Astrocyte of the cerebellum (primary cell): ENCODE measurements at regions not wholly inside any gene's neighbourhood (a gene's known extent, or its start where the extent isn't known, plus 50 kb on each side); places are given as distances from the start of the nearest gene placed in this dataset.

Experiments
- DNase-seq: peaks from one replicate; pipeline ENCODE4 v3.0.0-alpha.2; 2011; ENCODE audit warnings: low read depth
- H3K4me3 ChIP-seq: 2 replicates; pipeline ENCODE4 v1.5.1; 2011; ENCODE audit warnings: mild to moderate bottlenecking, low read depth, low read length, moderate library complexity
- in situ Hi-C: cut with HindIII; loops from 2 replicates; pipeline ENCODE4 v1.10.0; 2017; ENCODE audit warnings: low sequenced_read_pairs
- TF ChIP-seq, protein P1 (sequence below): IDR thresholded peaks from 2 replicates; pipeline ENCODE4 v1.5.1; 2012; ENCODE audit warnings: low read length, low read depth, moderate library complexity, mild to moderate bottlenecking; ENCODE audit errors: missing control alignments

DNA sequence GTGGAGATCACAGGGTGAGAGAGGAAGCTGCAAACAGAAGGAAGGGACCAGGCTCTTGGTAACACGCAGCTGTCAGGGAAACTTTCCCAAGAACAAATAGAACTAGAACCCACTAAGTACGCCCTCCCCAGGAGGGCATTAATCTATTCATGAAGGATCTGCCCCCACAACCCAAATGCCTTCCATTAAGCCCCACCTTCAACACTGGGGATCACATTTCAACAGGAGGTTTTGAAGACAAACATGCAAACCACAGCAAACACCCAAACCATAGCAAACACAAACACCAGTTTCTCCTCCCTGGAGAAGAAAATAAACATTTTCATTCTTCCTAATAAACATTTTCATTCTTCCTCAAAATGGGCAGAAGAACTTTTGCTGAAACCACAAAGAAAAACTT lies 329.6 kb downstream of the EFNB2 start:
- in situ Hi-C loops = no loop called here
- TF ChIP-seq, protein P1, sequence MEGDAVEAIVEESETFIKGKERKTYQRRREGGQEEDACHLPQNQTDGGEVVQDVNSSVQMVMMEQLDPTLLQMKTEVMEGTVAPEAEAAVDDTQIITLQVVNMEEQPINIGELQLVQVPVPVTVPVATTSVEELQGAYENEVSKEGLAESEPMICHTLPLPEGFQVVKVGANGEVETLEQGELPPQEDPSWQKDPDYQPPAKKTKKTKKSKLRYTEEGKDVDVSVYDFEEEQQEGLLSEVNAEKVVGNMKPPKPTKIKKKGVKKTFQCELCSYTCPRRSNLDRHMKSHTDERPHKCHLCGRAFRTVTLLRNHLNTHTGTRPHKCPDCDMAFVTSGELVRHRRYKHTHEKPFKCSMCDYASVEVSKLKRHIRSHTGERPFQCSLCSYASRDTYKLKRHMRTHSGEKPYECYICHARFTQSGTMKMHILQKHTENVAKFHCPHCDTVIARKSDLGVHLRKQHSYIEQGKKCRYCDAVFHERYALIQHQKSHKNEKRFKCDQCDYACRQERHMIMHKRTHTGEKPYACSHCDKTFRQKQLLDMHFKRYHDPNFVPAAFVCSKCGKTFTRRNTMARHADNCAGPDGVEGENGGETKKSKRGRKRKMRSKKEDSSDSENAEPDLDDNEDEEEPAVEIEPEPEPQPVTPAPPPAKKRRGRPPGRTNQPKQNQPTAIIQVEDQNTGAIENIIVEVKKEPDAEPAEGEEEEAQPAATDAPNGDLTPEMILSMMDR = no peak
- DNase-seq = no peak
- H3K4me3 ChIP-seq = no peak overlapping the region

DNA sequence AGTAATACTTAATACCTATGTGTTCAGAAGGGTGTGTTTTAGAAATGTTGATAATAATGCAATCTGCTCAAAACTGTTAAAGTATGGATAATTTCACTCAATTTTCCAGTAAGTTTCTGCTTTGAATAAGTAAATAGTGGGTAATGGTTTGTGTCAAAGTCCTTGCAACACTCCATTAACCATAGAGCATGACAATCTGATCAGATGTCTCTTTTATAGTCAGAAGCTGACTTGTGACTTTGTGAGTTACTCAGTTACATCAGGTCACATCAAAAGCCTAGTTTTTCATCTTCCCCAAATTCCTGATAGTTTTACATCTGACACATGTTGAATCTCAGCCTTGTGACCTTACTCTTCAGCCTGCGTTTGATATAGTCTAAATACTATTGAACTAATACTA lies 338.0 kb downstream of the EFNB2 start:
- in situ Hi-C loops = no loop called here
- TF ChIP-seq, protein P1 = no peak

DNA sequence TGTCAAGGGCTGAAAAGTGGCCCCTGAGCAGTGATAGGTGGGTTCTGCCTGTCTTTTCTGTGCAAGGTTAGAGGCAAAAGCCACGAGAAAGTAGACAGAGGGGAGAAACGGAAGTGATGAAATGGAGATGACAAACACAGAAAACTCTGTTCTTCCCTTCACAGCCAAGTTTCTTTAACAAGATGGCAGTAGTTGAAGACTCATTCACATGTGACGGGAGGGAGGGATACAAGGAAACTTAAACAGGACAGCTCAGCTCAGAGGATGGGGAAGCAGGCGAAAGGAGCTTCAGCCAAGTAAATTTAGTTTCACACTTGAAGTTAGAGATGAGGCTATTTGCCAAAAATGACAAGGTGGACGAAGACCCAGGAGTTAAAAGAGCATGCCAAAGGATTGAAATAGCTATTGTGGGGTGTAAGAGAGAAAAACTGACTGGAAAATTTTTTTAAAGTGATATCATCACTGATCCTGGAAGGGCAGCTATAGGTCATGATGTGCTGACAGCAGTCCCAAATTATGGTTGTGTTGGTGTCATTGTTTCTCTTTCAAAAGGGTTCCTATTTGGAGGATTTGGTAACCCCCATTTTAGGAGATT lies 347.9 kb downstream of the EFNB2 start:
- no peak for DNase-seq
- TF ChIP-seq, protein P1 = no peak
- in situ Hi-C loops = no loop called here
- no peak overlapping the region for H3K4me3 ChIP-seq

More for the DNA sequence above, 338.0 kb downstream of the EFNB2 start:
- no peak overlapping the region for H3K4me3 ChIP-seq
- DNase-seq = no peak

DNA sequence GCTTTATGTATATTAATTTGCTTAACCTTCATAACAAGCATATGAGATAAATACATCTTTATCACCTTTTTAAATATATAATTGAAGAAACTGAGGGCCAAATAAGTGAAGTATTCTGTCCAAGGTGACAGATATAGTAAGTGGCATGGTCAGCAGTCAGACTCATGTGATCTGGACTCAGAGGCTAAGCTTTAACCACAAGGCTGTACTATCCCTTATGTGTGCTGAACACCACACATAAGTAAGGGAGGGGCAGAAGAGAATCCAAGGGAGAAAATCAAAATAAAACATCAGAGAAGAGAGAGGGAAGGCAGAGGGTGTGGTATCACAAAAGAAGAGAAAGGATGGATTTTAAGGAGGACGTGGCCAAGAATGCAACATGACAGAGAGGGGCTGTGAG lies 348.4 kb downstream of the EFNB2 start:
- TF ChIP-seq, protein P1 = no peak
- no peak overlapping the region for H3K4me3 ChIP-seq
- in situ Hi-C loops = no loop called here
- DNase-seq = no peak

DNA sequence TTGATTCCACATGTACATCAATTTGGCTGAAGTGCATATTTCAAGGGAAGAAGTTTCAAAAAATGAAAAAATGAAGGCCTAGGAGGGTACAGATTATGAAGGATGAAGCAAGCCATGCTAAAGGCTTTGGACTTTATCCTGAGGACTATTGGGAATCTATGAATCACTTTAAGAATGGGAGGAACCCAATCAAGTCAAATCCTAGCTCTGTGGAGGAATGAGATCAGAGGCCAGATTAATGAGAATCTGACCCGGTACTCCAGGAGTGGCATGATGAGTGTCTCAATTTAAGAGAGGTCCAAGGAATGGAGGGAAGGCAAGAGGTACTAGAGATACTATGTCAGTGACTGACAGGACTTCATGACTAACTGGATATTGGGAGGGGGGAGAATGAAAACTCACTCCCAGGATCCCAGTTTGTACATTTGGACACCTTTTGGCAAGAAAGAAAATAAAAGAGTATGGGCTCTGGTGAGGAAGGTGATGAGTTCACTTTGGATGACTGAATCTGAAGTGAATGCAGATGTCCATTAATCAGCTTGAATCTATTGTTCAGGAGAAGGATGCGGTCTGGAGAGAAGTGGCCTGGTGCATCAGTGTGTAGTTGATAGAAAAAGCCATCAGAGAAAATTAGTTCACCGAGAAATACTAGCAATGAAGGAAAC lies 349.0 kb downstream of the EFNB2 start:
- in situ Hi-C loops = no loop called here
- no peak overlapping the region for H3K4me3 ChIP-seq
- TF ChIP-seq, protein P1 = no peak
- peak; percentile 50 for DNase-seq

DNA sequence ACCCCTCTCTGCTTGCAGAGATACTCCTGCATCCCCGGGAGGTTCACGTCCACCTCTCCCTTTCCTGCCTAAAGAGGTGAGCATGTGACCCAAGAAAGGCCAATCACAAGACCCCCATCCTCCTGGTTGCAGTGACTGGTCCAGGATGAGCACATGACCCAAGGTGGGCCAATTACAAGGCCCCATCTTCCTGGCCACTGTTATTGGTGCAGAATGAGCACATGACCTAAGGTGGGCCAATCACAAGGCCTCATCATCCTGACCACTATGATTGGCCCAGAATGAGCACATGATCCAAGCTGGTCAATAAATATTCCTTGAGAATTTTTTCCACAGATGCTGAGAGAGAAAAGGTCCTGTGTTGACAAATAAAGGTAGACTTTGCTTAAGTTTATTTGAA lies 350.7 kb downstream of the EFNB2 start:
- TF ChIP-seq, protein P1 = no peak
- no peak overlapping the region for H3K4me3 ChIP-seq
- no peak for DNase-seq
- in situ Hi-C loops = no loop called here
